HEK293 (cell line): ENCODE measurements at regions not wholly inside any gene's neighbourhood (a gene's known extent, or its start where the extent isn't known, plus 50 kb on each side); places are given as distances from the start of the nearest gene placed in this dataset.

Experiments
- CTCF ChIP-seq: fragments of 450-650 bp; formaldehyde crosslinking; IDR thresholded peaks from 2 replicates; pipeline ENCODE4 v1.5.1; 2016; ENCODE audit warnings: missing biosample characterization, missing genetic modification characterization
- TCF7L2 ChIP-seq: IDR thresholded peaks from 2 replicates; pipeline ENCODE4 v1.6.1; 2011; ENCODE audit warnings: low read depth, mild to moderate bottlenecking, inconsistent platforms, low read length, moderate library complexity, borderline replicate concordance
- ZBTB1 ChIP-seq: fragments of 450-650 bp; formaldehyde crosslinking; IDR thresholded peaks from 2 replicates; pipeline ENCODE4 v1.5.1; 2016; ENCODE audit warnings: missing biosample characterization, missing genetic modification characterization
- ZFP41 ChIP-seq: fragments of 450-650 bp; formaldehyde crosslinking; IDR thresholded peaks from 2 replicates; pipeline ENCODE4 v1.5.1; 2016; ENCODE audit warnings: missing biosample characterization, missing genetic modification characterization, borderline replicate concordance
- ZNF121 ChIP-seq: fragments of 450-650 bp; formaldehyde crosslinking; IDR thresholded peaks from 2 replicates; pipeline ENCODE4 v1.5.1; 2016; ENCODE audit warnings: missing biosample characterization, missing genetic modification characterization
- ZNF18 ChIP-seq: fragments of 450-650 bp; formaldehyde crosslinking; IDR thresholded peaks from 2 replicates; pipeline ENCODE4 v1.5.1; 2016; ENCODE audit warnings: missing biosample characterization, missing genetic modification characterization
- ZNF302 ChIP-seq: fragments of 450-650 bp; formaldehyde crosslinking; IDR thresholded peaks from 2 replicates; pipeline ENCODE4 v1.5.1; 2016; ENCODE audit warnings: missing biosample characterization, missing genetic modification characterization, low read depth
- ZNF423 ChIP-seq: fragments of 450-650 bp; formaldehyde crosslinking; IDR thresholded peaks from 2 replicates; pipeline ENCODE4 v1.5.1; 2016; ENCODE audit warnings: missing biosample characterization, missing genetic modification characterization
- ZNF707 ChIP-seq: fragments of 450-650 bp; formaldehyde crosslinking; IDR thresholded peaks from 2 replicates; pipeline ENCODE4 v1.5.1; 2016; ENCODE audit warnings: missing biosample characterization, missing genetic modification characterization
- ZNF747 ChIP-seq: fragments of 450-650 bp; formaldehyde crosslinking; IDR thresholded peaks from 2 replicates; pipeline ENCODE4 v1.5.1; 2016; ENCODE audit warnings: missing biosample characterization, missing genetic modification characterization
- ZNF837 ChIP-seq: fragments of 450-650 bp; formaldehyde crosslinking; IDR thresholded peaks from 2 replicates; pipeline ENCODE4 v1.5.1; 2016; ENCODE audit warnings: missing biosample characterization, missing genetic modification characterization

GRCh38 chr20:22241609-22242008, 342.8 kb downstream of the FOXA2 start:
- no peak for TF ChIP-seq ZNF837
- TF ChIP-seq ZNF707 (tag by site-specific recombination), result no peak
- TF ChIP-seq ZNF423 (tag by site-specific recombination), result no peak
- no peak for TF ChIP-seq TCF7L2
- no peak for TF ChIP-seq CTCF (tag by site-specific recombination)
- no peak for TF ChIP-seq ZNF18 (tag by site-specific recombination)
- TF ChIP-seq ZFP41 (tag by site-specific recombination), result no peak
- no peak for TF ChIP-seq ZNF121
- TF ChIP-seq ZNF747 (tag by site-specific recombination), result no peak
- TF ChIP-seq ZBTB1 (tag by site-specific recombination), result no peak
- TF ChIP-seq ZNF302 (tag by site-specific recombination), result no peak
